ENCODE measurements at regions not wholly inside any gene's neighbourhood (a gene's known extent, or its start where the extent isn't known, plus 50 kb on each side); places are given as distances from the start of the nearest gene placed in this dataset.

- no peak for TF ChIP-seq HNRNPL (IDR thresholded peaks at IDR 0.05; ENCODE audit: low read depth, low read length)
- no peak for TF ChIP-seq NONO (IDR thresholded peaks at IDR 0.05)
- no peak for TF ChIP-seq NONO (CRISPR knock-in tag; conservative IDR thresholded peaks at IDR 0.05)
- TF ChIP-seq POLR2A (IDR thresholded peaks at IDR 0.05; ENCODE audit: insufficient read depth in 1 of 2, low read depth in 2 of 2, low read length in 2 of 2): no peak
- TF ChIP-seq, protein P1, sequence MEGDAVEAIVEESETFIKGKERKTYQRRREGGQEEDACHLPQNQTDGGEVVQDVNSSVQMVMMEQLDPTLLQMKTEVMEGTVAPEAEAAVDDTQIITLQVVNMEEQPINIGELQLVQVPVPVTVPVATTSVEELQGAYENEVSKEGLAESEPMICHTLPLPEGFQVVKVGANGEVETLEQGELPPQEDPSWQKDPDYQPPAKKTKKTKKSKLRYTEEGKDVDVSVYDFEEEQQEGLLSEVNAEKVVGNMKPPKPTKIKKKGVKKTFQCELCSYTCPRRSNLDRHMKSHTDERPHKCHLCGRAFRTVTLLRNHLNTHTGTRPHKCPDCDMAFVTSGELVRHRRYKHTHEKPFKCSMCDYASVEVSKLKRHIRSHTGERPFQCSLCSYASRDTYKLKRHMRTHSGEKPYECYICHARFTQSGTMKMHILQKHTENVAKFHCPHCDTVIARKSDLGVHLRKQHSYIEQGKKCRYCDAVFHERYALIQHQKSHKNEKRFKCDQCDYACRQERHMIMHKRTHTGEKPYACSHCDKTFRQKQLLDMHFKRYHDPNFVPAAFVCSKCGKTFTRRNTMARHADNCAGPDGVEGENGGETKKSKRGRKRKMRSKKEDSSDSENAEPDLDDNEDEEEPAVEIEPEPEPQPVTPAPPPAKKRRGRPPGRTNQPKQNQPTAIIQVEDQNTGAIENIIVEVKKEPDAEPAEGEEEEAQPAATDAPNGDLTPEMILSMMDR (CRISPR knock-in tag; IDR thresholded peaks at IDR 0.05): no peak
- no peak for TF ChIP-seq ZNF274 (CRISPR knock-in tag; IDR thresholded peaks at IDR 0.05)
- TF ChIP-seq FLYWCH1 (CRISPR knock-in tag; IDR thresholded peaks at IDR 0.05): no peak
- no peak for TF ChIP-seq ZNF337 (CRISPR knock-in tag; IDR thresholded peaks at IDR 0.05; ENCODE audit: borderline replicate concordance, low read depth)
- TF ChIP-seq PATZ1 (CRISPR knock-in tag; IDR thresholded peaks at IDR 0.05): no peak
- TF ChIP-seq CREM (IDR thresholded peaks at IDR 0.05): no peak
- TF ChIP-seq CREM (CRISPR knock-in tag; IDR thresholded peaks at IDR 0.05): no peak
- TF ChIP-seq ZBTB1 (CRISPR knock-in tag; IDR thresholded peaks at IDR 0.05; ENCODE audit: borderline replicate concordance): no peak
- TF ChIP-seq ZFX (CRISPR knock-in tag; IDR thresholded peaks at IDR 0.05; ENCODE audit: low read depth): no peak
Measured at GRCh38 chr10:7477538-7478334, 66.9 kb upstream of the SFMBT2 start.

All from HepG2 (cell line).